Erythroblast (primary cell): ENCODE measurements at regions not wholly inside any gene's neighbourhood (a gene's known extent, or its start where the extent isn't known, plus 50 kb on each side); places are given as distances from the start of the nearest gene placed in this dataset.

Experiments used
- GATA1 ChIP-seq: IDR thresholded peaks from 2 replicates; pipeline ENCODE4 v1.6.1; 2011; ENCODE audit warnings: low read depth, mild to moderate bottlenecking, control low read depth, low read length, moderate library complexity
- POLR2A ChIP-seq: IDR thresholded peaks from 2 replicates; pipeline ENCODE4 v1.6.1; 2011; ENCODE audit warnings: mild to moderate bottlenecking, low read length

DNA sequence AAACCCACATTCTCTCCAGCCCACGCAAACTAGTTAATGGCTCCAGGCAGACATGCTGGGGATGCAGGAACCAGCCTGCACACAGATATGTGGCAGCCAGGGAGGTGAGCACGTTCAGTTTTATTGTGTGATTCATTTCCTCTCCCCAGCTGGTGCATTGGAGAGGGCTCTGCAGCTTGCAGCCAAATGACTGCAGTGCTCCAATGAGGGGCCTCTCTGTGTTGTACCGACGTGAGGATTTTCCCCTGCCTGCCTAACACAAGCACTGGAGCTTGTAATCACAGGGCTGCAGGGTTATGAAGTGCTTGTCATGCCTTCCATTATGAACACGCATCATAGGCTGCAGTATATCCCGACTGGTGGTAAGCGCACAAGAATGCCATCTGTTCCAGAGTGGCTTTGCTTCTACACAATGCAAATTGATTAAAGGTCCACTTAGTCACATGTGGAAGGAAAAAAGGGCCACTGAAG lies 92.3 kb upstream of the THUMPD2 start:
- TF ChIP-seq POLR2A (no peak), GATA1 (no peak)
